B cell (primary cell): ENCODE measurements at regions not wholly inside any gene's neighbourhood (a gene's known extent, or its start where the extent isn't known, plus 50 kb on each side); places are given as distances from the start of the nearest gene placed in this dataset.

ENCODE experiments used
- ATAC-seq: fragments of 200-7000 bp; cut with Tn5 transposase; one replicate; pipeline ENCODE4 v1.10.0; 2021; ENCODE audit warnings: low read depth, mild to moderate bottlenecking, moderate number of reproducible peaks, moderate library complexity
- CTCF ChIA-PET: fragments of 350-600 bp; sonication (Branson Sonifier 250); formaldehyde crosslinking; loops from one replicate; lab custom pipeline; 2021; ENCODE audit warnings: antibody characterized with exemption, inconsistent platforms; lab: Charles Lee
- POLR2A ChIA-PET: fragments of 350-600 bp; sonication (Branson Sonifier 250); formaldehyde crosslinking; loops from one replicate; lab custom pipeline; 2021; ENCODE audit warnings: antibody characterized with exemption; lab: Charles Lee
- DNase-seq: peaks from one replicate; pipeline ENCODE4 v3.0.0; 2013
- H2AFZ ChIP-seq: 2 replicates; pipeline ENCODE4 v1.6.1; 2012; ENCODE audit warnings: mild to moderate bottlenecking, low read depth, low read length; ENCODE audit not compliant: insufficient read depth, poor library complexity, severe bottlenecking
- H3K27ac ChIP-seq, 2 donors: 1 replicate in 1 of 2; 2 replicates in 1 of 2; pipeline ENCODE4 v1.5.1; 2012 to 2013; ENCODE audit warnings: low read length in 2 of 2, mild to moderate bottlenecking in 2 of 2, moderate library complexity in 1 of 2
- H3K27me3 ChIP-seq, 4 experiments: fragments of 200-600 bp in 1 of 4; sonication (generic) in 1 of 4; replicated peaks in 1 of 4; 1 replicate in 2 of 4; 2 replicates in 2 of 4; pipeline versions ENCODE4 v1.6.1 to v1.7.0; 2013 to 2016; ENCODE audit warnings: low read length in 3 of 4, mild to moderate bottlenecking in 2 of 4, mixed read lengths in 1 of 4, moderate library complexity in 1 of 4; ENCODE audit not compliant: insufficient read depth in 4 of 4, control insufficient read depth in 3 of 4; ENCODE audit errors: control extremely low read depth in 1 of 4
- H3K36me3 ChIP-seq, 2 experiments: replicated peaks in 1 of 2; 1 replicate in 1 of 2; 2 replicates in 1 of 2; pipeline versions ENCODE4 v1.6.1 to v1.7.1; 2013; ENCODE audit warnings: low read length in 1 of 2; ENCODE audit not compliant: insufficient read depth in 2 of 2, control insufficient read depth in 1 of 2; ENCODE audit errors: control extremely low read depth in 1 of 2, extremely low read depth in 1 of 2
- H3K4me1 ChIP-seq, 2 donors: fragments of 200-600 bp in 1 of 2; sonication (generic) in 1 of 2; 1 replicate in 1 of 2; 2 replicates in 1 of 2; pipeline versions ENCODE4 v1.5.1 to v1.6.1; 2013 to 2017; ENCODE audit warnings: low read length in 2 of 2; ENCODE audit not compliant: control insufficient read depth in 2 of 2, insufficient read depth in 2 of 2
- H3K4me2 ChIP-seq: replicated peaks from 2 replicates; pipeline ENCODE3; 2012; ENCODE audit warnings: mild to moderate bottlenecking, low read depth, low read length; ENCODE audit not compliant: poor library complexity, severe bottlenecking
- H3K4me3 ChIP-seq, 5 experiments: fragments of 200-600 bp in 1 of 5; sonication (generic) in 1 of 5; 1 replicate in 3 of 5; 2 replicates in 2 of 5; pipeline versions ENCODE4 v1.5.1 to v1.7.0; 2011 to 2016; ENCODE audit warnings: low read length in 4 of 5, mild to moderate bottlenecking in 4 of 5, low read depth in 2 of 5, control low read depth in 1 of 5, moderate library complexity in 1 of 5; ENCODE audit not compliant: insufficient read depth in 1 of 5; ENCODE audit errors: control extremely low read depth in 1 of 5, extremely low read depth in 1 of 5
- H3K79me2 ChIP-seq: fragments of 200-600 bp; sonication (generic); one replicate; pipeline ENCODE4 v1.6.0; 2016; ENCODE audit warnings: low read length; ENCODE audit not compliant: control insufficient read depth, insufficient read depth
- H3K9ac ChIP-seq: fragments of 200-600 bp; sonication (generic); 2 replicates; pipeline ENCODE4 v1.6.1; 2017; ENCODE audit warnings: mild to moderate bottlenecking, low read length, moderate library complexity
- H3K9me3 ChIP-seq, 3 donors: one replicate each; pipeline versions ENCODE4 v1.6.1 to v1.7.1; 2013; ENCODE audit warnings: low read length in 2 of 3; ENCODE audit not compliant: control insufficient read depth in 2 of 3, insufficient read depth in 1 of 3; ENCODE audit errors: control extremely low read depth in 1 of 3
- H4K20me1 ChIP-seq: 2 replicates; pipeline ENCODE4 v1.6.0; 2012; ENCODE audit warnings: mild to moderate bottlenecking, low read length; ENCODE audit not compliant: insufficient read depth, control insufficient read depth, poor library complexity, severe bottlenecking
- H3K27ac Mint-ChIP-seq: one replicate; pipeline ENCODE4 v1.8.0; 2021; ENCODE audit warnings: mixed read lengths
- H3K27me3 Mint-ChIP-seq: one replicate; pipeline ENCODE4 v1.8.0; 2021; ENCODE audit warnings: mixed read lengths
- H3K4me1 Mint-ChIP-seq: one replicate; pipeline ENCODE4 v1.8.0; 2021; ENCODE audit warnings: mixed read lengths
- H3K4me3 Mint-ChIP-seq: one replicate; pipeline ENCODE4 v1.8.0; 2021; ENCODE audit warnings: mixed read lengths
- H3K9me3 Mint-ChIP-seq: one replicate; pipeline ENCODE4 v1.8.0; 2022; ENCODE audit warnings: mixed read lengths; ENCODE audit not compliant: insufficient read depth
- CTCF ChIP-seq: fragments of 200-600 bp; IDR thresholded peaks from one replicate; pipeline ENCODE4 v1.8.0; 2022; ENCODE audit warnings: antibody characterized with exemption, mild to moderate bottlenecking
- EZH2 ChIP-seq: IDR thresholded peaks from 2 replicates; pipeline ENCODE4 v1.6.1; 2012; ENCODE audit warnings: borderline replicate concordance, low read depth, mild to moderate bottlenecking, moderate library complexity, low read length; ENCODE audit not compliant: insufficient read depth, poor library complexity, severe bottlenecking
- WGBS: methylation state at CpG from one replicate; pipeline ENCODE4 v1.1.5; 2013; ENCODE audit warnings: missing lambda C conversion rate; ENCODE audit not compliant: insufficient coverage; 5-methylcytosine and 5-hydroxymethylcytosine counted together
- intact Hi-C: fragments of 100-400 bp; cut with micrococcal nuclease; formaldehyde crosslinking; loops from one replicate; pipeline ENCODE4 v1.10.0; 2022

DNA sequence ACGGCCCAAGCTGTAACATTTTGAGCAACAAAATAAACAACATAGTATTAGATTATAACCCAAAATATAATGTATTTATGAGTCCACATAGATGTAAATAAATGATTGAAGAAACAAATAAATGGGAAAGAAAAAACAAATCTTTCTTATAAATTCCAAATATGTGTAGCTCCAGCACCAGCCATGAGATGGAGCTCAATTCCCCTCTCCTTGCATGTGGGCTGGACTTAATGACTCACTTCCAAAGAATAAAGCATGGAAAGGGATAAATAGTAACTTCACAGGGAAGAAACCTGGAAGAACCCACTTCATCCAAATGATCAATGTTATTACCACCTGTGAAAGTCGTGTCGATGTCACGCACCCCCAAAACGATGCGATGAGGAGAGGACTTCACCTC lies 158.8 kb downstream of the RPAP3 start:
- no peaks in the 10 kb centered on the region for H3K9me3 Mint-ChIP-seq
- Histone ChIP-seq H3K79me2 (no peaks in the 10 kb centered on the region), H3K9ac (no peak overlapping the region), H4K20me1 (no peaks in the 10 kb centered on the region), H3K36me3 (no peaks in the 10 kb centered on the region), H3K9me3 (no peaks in the 10 kb centered on the region), H3K4me2 (no peak overlapping the region), H3K27ac (no peak overlapping the region), H3K27me3 (peaks cover 0 to 2% (median 0%) of the 10 kb centered on the region in 4 experiments), H3K4me3 (no peak overlapping the region), H3K4me1 (peaks cover 0 to 5% of the 10 kb centered on the region in 2 donors), H2AFZ (no peak overlapping the region)
- intact Hi-C loops: no loop called here
- peaks cover 4% of the 10 kb centered on the region for H3K27me3 Mint-ChIP-seq
- no peak overlapping the region for H3K27ac Mint-ChIP-seq
- ATAC-seq (no peak), DNase-seq (no peak)
- TF ChIP-seq CTCF (no peak), EZH2 (no peak)
- peaks cover 7% of the 10 kb centered on the region for H3K4me1 Mint-ChIP-seq
- ChIA-PET CTCF (no interaction called here), POLR2A (no interaction called here)
- no peak overlapping the region for H3K4me3 Mint-ChIP-seq
- 89% methylated on average over 5 of the region's 6 CpGs for WGBS

GRCh38 chr12:47545938-47546609 lies 159.8 kb downstream of the RPAP3 start:
- no peaks in the 10 kb centered on the region for H3K36me3 ChIP-seq
- H3K4me3 Mint-ChIP-seq: no peak overlapping the region
- no peaks in the 10 kb centered on the region for H3K9me3 ChIP-seq
- ChIA-PET POLR2A (no interaction called here), CTCF (no interaction called here)
- no peak overlapping the region for H3K27ac Mint-ChIP-seq
- H3K4me1 Mint-ChIP-seq: peaks cover 7% of the 10 kb centered on the region
- no peak overlapping the region for H3K27ac ChIP-seq
- intact Hi-C loops: no loop called here
- H3K4me3 ChIP-seq: no peak overlapping the region
- no peak overlapping the region for H3K4me2 ChIP-seq
- H3K27me3 Mint-ChIP-seq: peaks cover 4% of the 10 kb centered on the region
- no peak for ATAC-seq
- H3K79me2 ChIP-seq: no peaks in the 10 kb centered on the region
- no peak overlapping the region for H2AFZ ChIP-seq
- H3K4me1 ChIP-seq: peaks cover 0 to 5% of the 10 kb centered on the region in 2 donors
- no peak for DNase-seq
- peaks cover 0 to 2% (median 0%) of the 10 kb centered on the region in 4 experiments for H3K27me3 ChIP-seq
- 72% methylated on average over 2 of the region's 6 CpGs for WGBS
- no peaks in the 10 kb centered on the region for H4K20me1 ChIP-seq
- H3K9me3 Mint-ChIP-seq: no peaks in the 10 kb centered on the region
- TF ChIP-seq CTCF: no peak
- no peak overlapping the region for H3K9ac ChIP-seq
